Fibroblast of mammary gland (primary cell): ENCODE measurements at regions not wholly inside any gene's neighbourhood (a gene's known extent, or its start where the extent isn't known, plus 50 kb on each side); places are given as distances from the start of the nearest gene placed in this dataset.
A peak's percentile ranks its signal among the peaks of the same experiment; 100 is the strongest.

Experiments used
- DNase-seq: peaks from one replicate; pipeline ENCODE4 v3.0.0-alpha.2; 2010; ENCODE audit warnings: low read depth
- H3K4me3 ChIP-seq: 2 replicates; pipeline ENCODE4 v1.5.1; 2011; ENCODE audit warnings: low read depth, mild to moderate bottlenecking, low read length, moderate library complexity; ENCODE audit not compliant: control insufficient read depth
- TF ChIP-seq, protein P1 (sequence below): conservative IDR thresholded peaks from 2 replicates; pipeline ENCODE4 v1.5.1; 2011; ENCODE audit warnings: low read depth, low read length, inconsistent platforms; ENCODE audit not compliant: control insufficient read depth, insufficient read depth

DNA sequence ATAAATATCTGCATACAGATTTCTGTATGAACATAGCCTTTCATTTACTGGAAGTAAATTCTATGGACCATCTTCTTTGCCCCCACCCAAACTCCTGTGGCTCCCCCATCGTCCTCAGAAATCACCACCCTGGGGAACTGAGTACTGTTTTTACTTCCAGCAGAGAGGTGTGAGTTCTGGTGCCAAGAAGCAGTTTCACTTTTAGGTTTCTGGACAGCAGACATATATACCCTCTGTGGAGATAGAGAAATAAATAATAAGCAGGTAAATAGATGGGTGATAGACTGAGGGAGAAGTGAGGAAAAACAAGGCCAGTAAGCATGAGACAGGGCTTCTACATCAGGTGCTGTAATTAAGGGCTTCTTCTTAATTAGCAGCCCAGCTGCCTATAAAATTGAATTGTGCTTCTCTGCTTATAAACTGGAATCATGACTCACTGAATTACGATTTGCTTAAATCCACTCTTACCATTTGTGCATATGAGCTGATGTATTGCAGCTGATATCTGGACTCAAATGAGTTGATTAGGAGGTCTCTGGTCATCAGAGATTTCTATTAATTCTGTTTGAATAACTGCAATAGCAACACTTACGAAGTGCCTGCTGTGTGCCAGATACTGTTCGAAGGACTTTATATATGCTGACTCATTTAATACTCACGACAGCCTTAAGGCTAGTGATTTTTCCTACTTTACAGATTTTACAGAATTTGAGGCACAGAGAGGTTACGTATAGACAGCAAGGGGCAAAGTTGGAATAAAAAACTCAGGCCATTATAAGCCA lies 60.8 kb upstream of the DHX15 start:
- peak; percentile 3 for DNase-seq
- TF ChIP-seq, protein P1, sequence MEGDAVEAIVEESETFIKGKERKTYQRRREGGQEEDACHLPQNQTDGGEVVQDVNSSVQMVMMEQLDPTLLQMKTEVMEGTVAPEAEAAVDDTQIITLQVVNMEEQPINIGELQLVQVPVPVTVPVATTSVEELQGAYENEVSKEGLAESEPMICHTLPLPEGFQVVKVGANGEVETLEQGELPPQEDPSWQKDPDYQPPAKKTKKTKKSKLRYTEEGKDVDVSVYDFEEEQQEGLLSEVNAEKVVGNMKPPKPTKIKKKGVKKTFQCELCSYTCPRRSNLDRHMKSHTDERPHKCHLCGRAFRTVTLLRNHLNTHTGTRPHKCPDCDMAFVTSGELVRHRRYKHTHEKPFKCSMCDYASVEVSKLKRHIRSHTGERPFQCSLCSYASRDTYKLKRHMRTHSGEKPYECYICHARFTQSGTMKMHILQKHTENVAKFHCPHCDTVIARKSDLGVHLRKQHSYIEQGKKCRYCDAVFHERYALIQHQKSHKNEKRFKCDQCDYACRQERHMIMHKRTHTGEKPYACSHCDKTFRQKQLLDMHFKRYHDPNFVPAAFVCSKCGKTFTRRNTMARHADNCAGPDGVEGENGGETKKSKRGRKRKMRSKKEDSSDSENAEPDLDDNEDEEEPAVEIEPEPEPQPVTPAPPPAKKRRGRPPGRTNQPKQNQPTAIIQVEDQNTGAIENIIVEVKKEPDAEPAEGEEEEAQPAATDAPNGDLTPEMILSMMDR = no peak
- H3K4me3 ChIP-seq = no peak overlapping the region

- no peak for DNase-seq
- no peak overlapping the region for H3K4me3 ChIP-seq
- TF ChIP-seq, protein P1 = no peak
Measured at GRCh38 chr4:24645765-24646550, 61.6 kb upstream of the DHX15 start.

- peak; percentile 10 for DNase-seq
- H3K4me3 ChIP-seq = no peak overlapping the region
- TF ChIP-seq, protein P1 = no peak
Measured at GRCh38 chr4:24646798-24647460, 62.6 kb upstream of the DHX15 start.

DNA sequence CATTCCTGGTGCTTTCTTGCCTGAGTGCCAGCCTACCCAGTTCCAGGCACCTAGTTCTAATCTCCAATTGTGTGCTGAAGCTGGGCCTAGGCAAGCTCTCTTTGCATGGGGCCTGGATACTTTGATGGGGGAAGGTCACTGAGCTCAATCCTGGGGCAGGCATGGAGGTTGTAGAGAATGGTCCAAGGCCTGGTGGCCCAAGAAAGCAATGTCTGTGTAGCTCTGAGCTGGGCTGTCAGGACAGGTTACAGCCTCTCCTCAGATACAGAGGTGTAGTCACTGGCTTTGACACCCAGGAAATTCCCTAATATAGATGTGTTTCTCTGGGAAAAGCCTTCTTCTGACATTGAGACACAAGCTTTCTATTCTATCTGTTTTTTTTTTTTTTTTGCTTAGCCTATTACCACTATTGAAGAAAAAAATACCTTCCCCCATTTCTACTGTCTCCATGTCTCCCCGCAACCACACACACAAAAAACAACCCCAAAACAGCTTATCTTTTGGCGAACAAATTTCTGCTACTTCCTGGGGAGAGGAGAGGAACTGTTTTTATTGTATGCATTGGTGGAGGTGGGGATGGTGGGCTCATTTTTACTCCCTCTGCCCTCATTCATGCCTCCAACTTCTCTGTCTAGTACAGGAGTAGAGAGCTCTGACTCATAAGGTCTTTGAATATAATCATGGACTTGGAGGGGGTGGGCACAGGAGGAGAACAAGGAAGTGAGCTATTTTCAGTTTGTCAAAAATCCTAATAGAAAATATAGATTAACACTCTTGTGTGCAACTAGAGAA lies 66.7 kb upstream of the DHX15 start:
- TF ChIP-seq, protein P1 = no peak
- DNase-seq = no peak
- no peak overlapping the region for H3K4me3 ChIP-seq

GRCh38 chr4:24655326-24655725 lies 71.0 kb upstream of the DHX15 start:
- DNase-seq = no peak
- TF ChIP-seq, protein P1 = no peak
- no peak overlapping the region for H3K4me3 ChIP-seq

- TF ChIP-seq, protein P1 = no peak
- H3K4me3 ChIP-seq = no peak overlapping the region
- DNase-seq = no peak
Measured at GRCh38 chr4:24655971-24656370, 71.6 kb upstream of the DHX15 start.
